ENCODE measurements at regions not wholly inside any gene's neighbourhood (a gene's known extent, or its start where the extent isn't known, plus 50 kb on each side); places are given as distances from the start of the nearest gene placed in this dataset.

DNA sequence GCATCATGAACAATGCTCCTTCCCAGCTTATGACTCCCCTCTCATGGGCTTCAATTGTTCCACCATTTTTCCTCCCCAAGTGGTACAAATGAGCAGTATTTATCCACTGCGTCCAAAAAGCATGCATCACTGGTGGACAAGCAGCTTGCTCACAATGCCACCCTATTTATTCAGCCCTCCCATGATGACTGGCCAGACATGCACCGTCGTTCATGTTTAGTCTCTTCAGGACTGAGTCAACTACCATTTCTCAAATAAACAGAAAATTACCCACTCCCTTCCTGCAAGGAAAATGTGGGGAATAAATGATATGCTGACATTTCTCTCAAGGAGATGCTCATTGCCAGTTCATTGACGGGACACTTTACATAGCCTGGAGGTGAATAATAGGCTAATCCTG lies 300.4 kb downstream of the C6orf118 start:
- TF ChIP-seq, protein P1, sequence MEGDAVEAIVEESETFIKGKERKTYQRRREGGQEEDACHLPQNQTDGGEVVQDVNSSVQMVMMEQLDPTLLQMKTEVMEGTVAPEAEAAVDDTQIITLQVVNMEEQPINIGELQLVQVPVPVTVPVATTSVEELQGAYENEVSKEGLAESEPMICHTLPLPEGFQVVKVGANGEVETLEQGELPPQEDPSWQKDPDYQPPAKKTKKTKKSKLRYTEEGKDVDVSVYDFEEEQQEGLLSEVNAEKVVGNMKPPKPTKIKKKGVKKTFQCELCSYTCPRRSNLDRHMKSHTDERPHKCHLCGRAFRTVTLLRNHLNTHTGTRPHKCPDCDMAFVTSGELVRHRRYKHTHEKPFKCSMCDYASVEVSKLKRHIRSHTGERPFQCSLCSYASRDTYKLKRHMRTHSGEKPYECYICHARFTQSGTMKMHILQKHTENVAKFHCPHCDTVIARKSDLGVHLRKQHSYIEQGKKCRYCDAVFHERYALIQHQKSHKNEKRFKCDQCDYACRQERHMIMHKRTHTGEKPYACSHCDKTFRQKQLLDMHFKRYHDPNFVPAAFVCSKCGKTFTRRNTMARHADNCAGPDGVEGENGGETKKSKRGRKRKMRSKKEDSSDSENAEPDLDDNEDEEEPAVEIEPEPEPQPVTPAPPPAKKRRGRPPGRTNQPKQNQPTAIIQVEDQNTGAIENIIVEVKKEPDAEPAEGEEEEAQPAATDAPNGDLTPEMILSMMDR (IDR thresholded peaks at IDR 0.05; ENCODE audit: low read depth, low read length, missing control alignments), result no peak
- DNase-seq (ENCODE audit: extremely low read depth, low read depth), result no peak
- no peak overlapping the region for H3K4me3 ChIP-seq (replicated peaks; ENCODE audit: low read depth, low read length)

DNA sequence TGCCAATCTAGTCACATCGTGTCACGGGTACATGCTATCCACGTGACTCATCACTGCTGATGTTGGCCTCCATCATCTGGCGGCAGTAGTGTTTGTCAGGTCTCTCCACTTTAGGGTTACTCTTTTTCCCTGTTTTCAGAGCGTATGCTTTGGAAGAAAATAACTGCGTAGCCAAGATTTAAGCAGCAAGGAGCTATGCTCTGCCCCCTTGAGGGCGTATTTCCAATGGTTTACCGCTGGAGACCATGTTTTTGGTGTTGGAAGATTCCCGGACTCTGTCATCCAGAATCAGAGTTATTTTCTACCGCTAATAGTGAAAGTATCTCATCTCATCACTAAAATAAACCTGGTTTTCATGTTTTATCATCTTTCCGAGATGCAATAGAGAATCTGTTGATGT lies 306.5 kb downstream of the C6orf118 start:
- DNase-seq (ENCODE audit: extremely low read depth, low read depth), result no peak
- TF ChIP-seq, protein P1 (IDR thresholded peaks at IDR 0.05; ENCODE audit: low read depth, low read length, missing control alignments), result no peak
- no peak overlapping the region for H3K4me3 ChIP-seq (replicated peaks; ENCODE audit: low read depth, low read length)

DNA sequence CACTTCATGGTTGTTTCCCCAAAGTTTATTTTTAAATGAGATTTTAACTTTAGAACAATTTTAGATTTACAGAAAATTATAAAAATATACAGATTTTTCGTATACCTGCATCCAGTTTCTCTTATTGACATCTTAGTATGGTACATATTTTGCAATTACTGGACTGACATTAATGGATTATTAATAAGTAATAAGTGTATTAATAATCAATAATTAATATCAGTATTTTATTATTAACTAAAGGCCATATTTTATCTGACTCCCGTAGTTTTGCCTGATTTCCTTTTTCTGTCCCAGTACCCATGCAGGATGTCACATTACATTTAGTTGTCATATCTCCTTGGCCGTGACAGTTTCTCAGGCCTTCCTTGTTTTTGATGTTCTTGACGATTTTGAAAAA lies 307.0 kb downstream of the C6orf118 start:
- TF ChIP-seq, protein P1 (IDR thresholded peaks at IDR 0.05; ENCODE audit: low read depth, low read length, missing control alignments), result no peak
- no peak overlapping the region for H3K4me3 ChIP-seq (replicated peaks; ENCODE audit: low read depth, low read length)
- DNase-seq (ENCODE audit: extremely low read depth, low read depth), result no peak

DNA sequence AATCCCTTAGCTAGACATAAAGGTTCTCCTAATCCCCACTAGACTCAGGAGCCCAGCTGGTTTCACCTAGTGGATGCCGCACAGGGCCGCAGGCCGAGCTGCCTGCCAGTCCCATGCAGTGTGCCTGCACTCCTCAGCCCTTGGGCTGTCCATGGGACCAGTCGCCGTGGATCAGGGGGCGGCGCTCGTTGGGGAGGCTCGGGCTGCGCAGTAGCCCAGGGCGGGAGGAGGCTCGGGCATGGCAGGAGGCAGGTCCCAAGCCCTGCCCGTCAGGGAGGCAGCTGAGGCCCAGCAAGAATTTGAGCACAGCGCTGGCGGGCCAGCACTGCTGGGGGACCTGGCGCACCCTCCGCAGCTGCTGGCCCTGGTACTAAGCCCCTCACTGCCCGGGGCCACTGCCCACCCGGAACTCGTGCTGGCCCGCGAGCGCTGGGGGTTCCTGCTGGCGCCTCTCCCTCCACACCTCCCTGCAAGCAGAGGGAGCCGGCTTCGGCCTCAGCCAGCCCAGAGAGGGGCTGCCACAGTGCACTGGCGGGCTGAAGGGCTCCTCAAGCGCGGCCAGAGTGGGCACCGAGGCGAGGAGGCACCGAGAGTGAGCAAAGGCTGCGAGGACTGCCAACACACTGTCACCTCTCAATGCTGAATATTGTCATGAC lies 307.8 kb downstream of the C6orf118 start:
- DNase-seq (ENCODE audit: extremely low read depth, low read depth), result no peak
- TF ChIP-seq, protein P1 (IDR thresholded peaks at IDR 0.05; ENCODE audit: low read depth, low read length, missing control alignments), result no peak
- H3K4me3 ChIP-seq (replicated peaks; ENCODE audit: low read depth, low read length), result no peak overlapping the region

DNA sequence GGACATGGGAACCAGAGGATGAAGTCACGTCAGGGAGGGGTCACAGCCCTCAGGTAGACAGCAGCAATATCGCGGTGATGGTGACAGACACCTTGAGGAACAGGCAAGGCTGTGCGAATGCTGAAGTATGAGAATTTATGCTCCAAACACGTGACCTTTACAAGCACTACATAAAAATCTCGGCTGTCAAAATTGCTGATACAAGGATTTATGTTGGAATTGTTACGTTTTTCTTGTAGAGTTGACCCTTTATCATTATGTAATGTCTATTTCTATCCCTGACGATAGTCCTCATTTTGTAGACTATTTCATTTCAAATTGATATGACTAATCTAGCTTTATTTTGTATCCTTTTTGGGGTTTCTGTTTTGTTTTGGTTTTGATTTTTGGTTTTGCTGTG lies 311.1 kb downstream of the C6orf118 start:
- TF ChIP-seq, protein P1 (IDR thresholded peaks at IDR 0.05; ENCODE audit: low read depth, low read length, missing control alignments), result no peak
- no peak for DNase-seq (ENCODE audit: extremely low read depth, low read depth)
- H3K4me3 ChIP-seq (replicated peaks; ENCODE audit: low read depth, low read length), result no peak overlapping the region

DNA sequence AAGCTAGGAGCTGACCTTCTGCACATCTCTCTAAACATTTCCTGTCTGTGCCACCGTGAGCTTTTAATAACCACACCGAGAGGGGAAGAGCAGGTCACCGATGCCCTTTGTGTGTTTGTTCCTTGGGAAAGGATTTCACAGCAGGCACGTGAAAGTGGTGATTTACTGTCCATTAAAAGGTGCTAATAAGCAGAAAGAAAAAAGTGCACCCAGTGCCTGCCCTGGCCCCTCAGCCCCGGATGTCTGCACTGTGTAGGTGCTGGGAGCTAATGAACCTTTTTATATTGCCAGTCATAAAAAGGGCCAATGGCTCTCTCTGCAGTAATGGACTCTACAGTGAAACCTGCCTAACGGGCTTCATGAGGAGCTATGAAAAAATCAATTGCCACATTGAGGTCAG lies 312.6 kb downstream of the C6orf118 start:
- no peak overlapping the region for H3K4me3 ChIP-seq (replicated peaks; ENCODE audit: low read depth, low read length)
- TF ChIP-seq, protein P1 (IDR thresholded peaks at IDR 0.05; ENCODE audit: low read depth, low read length, missing control alignments), result no peak
- no peak for DNase-seq (ENCODE audit: extremely low read depth, low read depth)

DNA sequence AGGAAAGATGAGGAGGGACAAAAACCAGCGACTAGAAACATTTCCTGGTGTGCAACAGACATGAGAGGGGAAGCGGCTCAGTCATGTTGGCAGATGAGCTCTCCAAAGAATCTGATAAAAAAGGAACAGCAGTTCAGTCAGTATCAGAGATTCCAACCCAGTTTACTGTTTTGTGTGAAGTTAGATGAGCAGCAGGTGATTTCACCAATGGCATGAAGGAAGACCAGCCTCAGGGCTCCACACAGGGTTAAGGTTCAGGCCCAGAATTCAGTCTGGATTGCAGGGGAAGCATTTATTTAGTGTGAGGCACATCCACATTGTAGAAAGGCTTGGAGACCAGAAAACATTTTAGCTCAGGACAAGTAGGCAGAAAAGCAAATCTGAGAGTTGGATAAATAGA lies 317.8 kb downstream of the C6orf118 start:
- TF ChIP-seq, protein P1 (IDR thresholded peaks at IDR 0.05; ENCODE audit: low read depth, low read length, missing control alignments), result no peak
- no peak overlapping the region for H3K4me3 ChIP-seq (replicated peaks; ENCODE audit: low read depth, low read length)
- no peak for DNase-seq (ENCODE audit: extremely low read depth, low read depth)

Data from HFF-Myc (cell line).